Heart right ventricle (tissue), 16 donors: ENCODE measurements at regions not wholly inside any gene's neighbourhood (a gene's known extent, or its start where the extent isn't known, plus 50 kb on each side); places are given as distances from the start of the nearest gene placed in this dataset.
A peak's percentile ranks its signal among the peaks of the same experiment; 100 is the strongest.

Experiments
- ATAC-seq, 8 donors: fragments of 200-7000 bp; cut with Tn5 transposase; one replicate each; pipeline ENCODE4 v1.9.1; 2020; ENCODE audit warnings: mild to moderate bottlenecking in 8 of 8, moderate library complexity in 8 of 8, moderate number of reproducible peaks in 1 of 8
- DNase-seq, 2 donors: peaks; one replicate each; pipeline ENCODE4 v3.0.0-alpha.2; 2020
- H3K27ac ChIP-seq, 10 donors: fragments of 200-600 bp; sonication (generic) in 2 of 10; one replicate each; pipeline versions ENCODE4 v1.5.0 to v1.8.0; 2020 to 2022; ENCODE audit warnings: mild to moderate bottlenecking in 3 of 10
- H3K27me3 ChIP-seq, 7 donors: fragments of 200-600 bp; one replicate each; pipeline ENCODE4 v1.8.0; 2021 to 2022; ENCODE audit warnings: mild to moderate bottlenecking in 2 of 7
- H3K36me3 ChIP-seq, 9 donors: fragments of 200-600 bp; sonication (generic) in 1 of 9; one replicate each; pipeline versions ENCODE4 v1.5.0 to v1.8.0; 2020 to 2022; ENCODE audit warnings: mild to moderate bottlenecking in 2 of 9
- H3K4me1 ChIP-seq, 9 donors: fragments of 200-600 bp; sonication (generic) in 1 of 9; one replicate each; pipeline versions ENCODE4 v1.5.0 to v1.8.0; 2020 to 2022; ENCODE audit warnings: mild to moderate bottlenecking in 4 of 9
- H3K4me3 ChIP-seq, 10 donors: fragments of 200-600 bp; sonication (generic) in 2 of 10; one replicate each; pipeline versions ENCODE4 v1.5.0 to v1.8.0; 2020 to 2022; ENCODE audit warnings: mild to moderate bottlenecking in 7 of 10, moderate library complexity in 2 of 10
- H3K9me3 ChIP-seq, 11 donors: fragments of 200-600 bp in 10 of 11; sonication (generic) in 2 of 11; one replicate each; pipeline versions ENCODE4 v1.5.0 to v1.8.0; 2013 to 2022; ENCODE audit warnings: mild to moderate bottlenecking in 2 of 11, control low read depth in 1 of 11, moderate library complexity in 1 of 11
- WGBS, 2 donors: extraction: QIAGEN DNeasy Blood & Tissue Kit; methylation state at CpG; one replicate each; pipeline ENCODE4 v1.1.7; 2013; ENCODE audit warnings: inconsistent platforms in 1 of 2; 5-methylcytosine and 5-hydroxymethylcytosine counted together
- intact Hi-C, 10 donors: fragments of 100-400 bp; cut with DNase I; formaldehyde crosslinking; loops; one replicate each; pipeline versions ENCODE4 v1.11.1 to v1.14.2; 2022
- TF ChIP-seq, protein P1 (sequence below), 9 donors: fragments of 200-600 bp; sonication (generic) in 2 of 9; IDR thresholded peaks; one replicate each; pipeline versions ENCODE4 v1.5.0 to v1.8.0; 2021 to 2022; ENCODE audit warnings: antibody characterized with exemption in 9 of 9, mild to moderate bottlenecking in 5 of 9, moderate library complexity in 1 of 9
- donor health status: Arrhythmogenic right ventricular cardiomyopathy.
- donor health status: ischemic (EF 13 %, LVEDD 7.1; RV severe dilation, severe dysfunction).
- donor health status: healthy with polysubstance abuse.
- donor health status: DM: no; HTN: yes; CAD: no.
- donor health status: DM: no; HTN: no; CAD: no.
- donor health status: ischemic (EF 25% LVEDD 6.9; RV normal size, moderate dysfunction).
- donor health status: ischemic (EF 25% LVEDD 5.7; RV mildly dilated, moderate dysfunction).
- donor health status: healthy.
- donor health status: DM: yes; HTN: yes; CAD: no.
- donor health status: Ischemic cardiomyopathy.
- donor health status: ischemic (EF 35%, LVEDD 5.7; RV mildly dilated, moderate dysfunction).
- donor health status: nonischemic (EF 11% LVEDD 7.7; RV severe dilation, severe dysfunction).
- donor health status: DM: yes; HTN: yes; CAD: no.
- donor health status: PGD.
- donor health status: ischemic (EF 29% LVEDD 5.4; RV normal size, mild dysfunction).
- donor health status: nonischemic (EF 23%, LVEDD 6.1; RV moderate dilation, normal function).

DNA sequence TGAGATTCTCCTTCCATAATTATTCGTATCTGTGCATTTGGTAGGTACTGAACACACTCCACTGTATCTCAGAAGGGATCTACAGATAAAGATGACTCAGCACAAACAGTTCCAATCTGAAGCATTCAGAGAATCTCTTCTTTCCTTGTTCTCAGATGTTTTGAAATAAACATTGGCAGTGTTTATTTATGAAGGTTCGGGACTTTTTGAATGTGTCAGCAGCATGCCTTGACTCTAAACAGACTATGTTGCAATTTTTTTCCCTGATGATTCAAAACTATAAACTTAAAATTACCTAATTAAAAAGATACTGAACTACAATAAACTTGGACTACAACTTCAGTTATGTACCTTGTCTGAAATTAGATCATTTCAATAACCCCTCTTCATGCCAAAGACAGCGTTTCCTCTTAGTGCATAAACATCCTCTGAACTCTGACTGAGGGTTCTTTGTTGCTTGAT is 612.9 kb upstream of the TBL1XR1 start:
- TF ChIP-seq, protein P1, sequence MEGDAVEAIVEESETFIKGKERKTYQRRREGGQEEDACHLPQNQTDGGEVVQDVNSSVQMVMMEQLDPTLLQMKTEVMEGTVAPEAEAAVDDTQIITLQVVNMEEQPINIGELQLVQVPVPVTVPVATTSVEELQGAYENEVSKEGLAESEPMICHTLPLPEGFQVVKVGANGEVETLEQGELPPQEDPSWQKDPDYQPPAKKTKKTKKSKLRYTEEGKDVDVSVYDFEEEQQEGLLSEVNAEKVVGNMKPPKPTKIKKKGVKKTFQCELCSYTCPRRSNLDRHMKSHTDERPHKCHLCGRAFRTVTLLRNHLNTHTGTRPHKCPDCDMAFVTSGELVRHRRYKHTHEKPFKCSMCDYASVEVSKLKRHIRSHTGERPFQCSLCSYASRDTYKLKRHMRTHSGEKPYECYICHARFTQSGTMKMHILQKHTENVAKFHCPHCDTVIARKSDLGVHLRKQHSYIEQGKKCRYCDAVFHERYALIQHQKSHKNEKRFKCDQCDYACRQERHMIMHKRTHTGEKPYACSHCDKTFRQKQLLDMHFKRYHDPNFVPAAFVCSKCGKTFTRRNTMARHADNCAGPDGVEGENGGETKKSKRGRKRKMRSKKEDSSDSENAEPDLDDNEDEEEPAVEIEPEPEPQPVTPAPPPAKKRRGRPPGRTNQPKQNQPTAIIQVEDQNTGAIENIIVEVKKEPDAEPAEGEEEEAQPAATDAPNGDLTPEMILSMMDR (IDR thresholded peaks at IDR 0.05), result no peak
- Histone ChIP-seq H3K27me3 (no peaks in the 10 kb centered on the region), H3K36me3 (no peaks in the 10 kb centered on the region), H3K4me3 (no peak overlapping the region), H3K9me3 (peaks cover 0 to 6% (median 0%) of the 10 kb centered on the region in 11 donors), H3K4me1 (peaks cover 0 to 38% (median 26%) of the 10 kb centered on the region in 9 donors), H3K27ac (peak overlapping the region in 5 of 10 donors; percentile 4 to 46 (median 21))
- ATAC-seq (peak in 5 of 8 donors; percentile 17 to 54 (median 50)), DNase-seq (no peak)
- intact Hi-C loops, result loop anchor here in 6 of 10 donors (5.0 to 10.0 kb wide), 6 partner anchors 195 to 615 kb away; partner anchors contain the start of gene TBL1XR1 (in 1 of the 6)
- 22 to 38% methylated on average over 3 of the region's 3 CpGs for WGBS, 2 donors

DNA sequence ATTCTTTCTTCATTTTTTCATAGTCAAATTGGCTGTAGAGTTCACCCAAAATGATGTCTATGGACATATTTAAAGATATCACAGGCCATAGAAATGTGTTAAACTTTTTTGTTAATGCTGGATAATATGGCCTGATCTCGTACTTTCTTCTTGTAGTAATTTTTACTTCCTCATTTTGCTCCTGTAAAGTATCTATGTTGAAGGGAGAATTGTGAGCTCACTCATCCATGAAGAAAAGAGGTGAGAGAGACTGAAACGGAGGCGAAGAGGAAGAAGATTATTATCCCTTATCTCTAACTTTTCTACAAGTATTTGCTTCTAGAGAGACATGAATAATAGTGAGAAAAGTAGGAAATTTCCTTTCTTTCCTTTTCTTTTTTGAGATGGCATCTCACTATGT is 613.8 kb upstream of the TBL1XR1 start:
- Histone ChIP-seq H3K4me1 (peaks cover 0 to 45% (median 27%) of the 10 kb centered on the region in 9 donors), H3K4me3 (no peak overlapping the region), H3K27ac (peak overlapping the region in 1 of 10 donors; percentile 46), H3K27me3 (no peaks in the 10 kb centered on the region), H3K9me3 (peaks cover 0 to 6% (median 0%) of the 10 kb centered on the region in 11 donors), H3K36me3 (no peaks in the 10 kb centered on the region)
- TF ChIP-seq, protein P1 (IDR thresholded peaks at IDR 0.05), result no peak
- intact Hi-C loops, result loop anchor here in 6 of 10 donors (5.0 to 10.0 kb wide), 6 partner anchors 196 to 616 kb away; partner anchors contain the start of gene TBL1XR1 (in 1 of the 6)
- no peak for ATAC-seq
- WGBS, 2 donors, result 90% methylated on average over 3 of the region's 3 CpGs
- no peak for DNase-seq

DNA sequence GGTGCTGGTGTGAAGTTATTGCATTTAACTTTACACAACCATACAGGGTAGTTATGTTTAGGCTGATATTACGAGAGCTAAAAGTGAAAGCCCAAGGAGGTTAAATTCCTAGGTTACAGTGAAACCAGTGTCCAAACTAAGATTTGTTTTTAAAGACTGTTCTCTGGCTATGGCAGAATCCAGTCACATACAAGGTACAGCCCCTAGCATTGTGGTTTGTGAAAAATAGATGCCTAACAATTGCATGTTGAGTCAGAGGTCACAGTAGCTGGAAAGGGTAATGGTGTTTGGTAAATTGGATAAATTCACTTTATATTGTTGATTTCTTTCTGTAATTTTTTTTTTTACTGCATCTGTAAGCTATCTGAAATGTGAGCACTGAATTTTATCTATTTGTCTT is 614.6 kb upstream of the TBL1XR1 start:
- H3K9me3 ChIP-seq, result peaks cover 0 to 6% (median 0%) of the 10 kb centered on the region in 11 donors
- H3K27me3 ChIP-seq, result no peaks in the 10 kb centered on the region

DNA sequence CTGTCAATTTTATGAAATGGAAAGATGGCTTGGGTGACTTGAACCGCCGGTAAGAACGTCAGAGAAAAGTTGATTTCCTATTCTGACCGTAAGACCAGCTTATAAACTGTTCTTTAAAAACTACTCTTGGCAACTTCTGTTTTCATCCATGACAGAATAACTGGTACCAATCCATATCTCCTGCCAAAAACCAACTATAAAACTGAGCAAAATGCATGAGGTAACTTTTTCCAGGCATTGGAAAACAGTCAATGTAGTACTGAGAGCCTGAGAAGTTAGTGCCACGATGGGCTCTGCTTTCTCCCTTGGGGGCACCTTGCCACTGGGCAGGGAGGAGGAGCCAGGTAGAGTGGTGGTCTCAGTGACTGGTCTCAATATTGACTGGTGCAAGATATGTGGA is 615.2 kb upstream of the TBL1XR1 start:
- WGBS, 2 donors, result 91% methylated on average over 5 of the region's 5 CpGs
- no peaks in the 10 kb centered on the region for H3K27me3 ChIP-seq
- TF ChIP-seq, protein P1 (IDR thresholded peaks at IDR 0.05), result no peak

More for the DNA sequence above, 614.6 kb upstream of the TBL1XR1 start:
- DNase-seq (no peak), ATAC-seq (no peak)
- TF ChIP-seq, protein P1 (IDR thresholded peaks at IDR 0.05), result no peak
- Histone ChIP-seq H3K4me1 (peaks cover 0 to 52% (median 34%) of the 10 kb centered on the region in 9 donors), H3K36me3 (no peaks in the 10 kb centered on the region), H3K27ac (no peak overlapping the region), H3K4me3 (no peak overlapping the region)
- intact Hi-C loops, result loop anchor here in 6 of 10 donors (5.0 to 10.0 kb wide), 6 partner anchors 197 to 617 kb away; partner anchors contain the start of gene TBL1XR1 (in 1 of the 6)
- 96 to 98% methylated on average over 1 of the region's 1 CpG for WGBS, 2 donors

More for the DNA sequence above, 615.2 kb upstream of the TBL1XR1 start:
- H3K4me3 ChIP-seq, result no peak overlapping the region
- intact Hi-C loops, result loop anchor here in 6 of 10 donors (5.0 to 10.0 kb wide), 6 partner anchors 198 to 618 kb away; partner anchors contain the start of gene TBL1XR1 (in 1 of the 6)
- H3K36me3 ChIP-seq, result no peaks in the 10 kb centered on the region
- ATAC-seq (no peak), DNase-seq (no peak)
- H3K4me1 ChIP-seq, result peaks cover 2 to 58% (median 41%) of the 10 kb centered on the region in 9 donors
- H3K27ac ChIP-seq, result peak overlapping the region in 5 of 10 donors; percentile 8 to 54 (median 23)
- peaks cover 0 to 6% (median 0%) of the 10 kb centered on the region in 11 donors for H3K9me3 ChIP-seq
